Amniotic epithelial cell (primary cell): ENCODE measurements at regions not wholly inside any gene's neighbourhood (a gene's known extent, or its start where the extent isn't known, plus 50 kb on each side); places are given as distances from the start of the nearest gene placed in this dataset.
"Not testable (repeated sequence)": the region's sequence is repeated elsewhere in the genome, so short reads cannot be mapped to it uniquely, and the experiment has no call there.

Experiments
- DNase-seq: peaks from one replicate; pipeline ENCODE4 v3.0.0-alpha.2; 2010; ENCODE audit warnings: low read depth

- DNase-seq, result no peak
These were observed 307.1 kb upstream of the ZNF507 start for GRCh38 chr19:32038021-32038920.

- DNase-seq, result no peak
These were observed 306.4 kb upstream of the ZNF507 start for GRCh38 chr19:32038961-32039360.

- DNase-seq, result no peak
These were observed 306.0 kb upstream of the ZNF507 start for GRCh38 chr19:32039440-32039839.

- DNase-seq, result no peak
These were observed 305.2 kb upstream of the ZNF507 start for GRCh38 chr19:32040236-32040635.

- DNase-seq, result no peak
These were observed 303.6 kb upstream of the ZNF507 start for GRCh38 chr19:32041681-32042292.

- DNase-seq, result no peak
These were observed 297.6 kb upstream of the ZNF507 start for GRCh38 chr19:32047788-32048187.

- DNase-seq, result no peak
These were observed 292.0 kb upstream of the ZNF507 start for GRCh38 chr19:32053376-32053775.

GRCh38 chr19:32053861-32054260, 291.5 kb upstream of the ZNF507 start:
- no peak for DNase-seq

- DNase-seq, result no peak
These were observed 287.3 kb upstream of the ZNF507 start for GRCh38 chr19:32058131-32058530.

- DNase-seq, result no peak
These were observed 284.1 kb upstream of the ZNF507 start for GRCh38 chr19:32061315-32061714.

GRCh38 chr19:32063601-32064000, 281.8 kb upstream of the ZNF507 start:
- no peak for DNase-seq

- no peak for DNase-seq
These were observed 279.4 kb upstream of the ZNF507 start for GRCh38 chr19:32066056-32066455.

- DNase-seq, result no peak
These were observed 277.7 kb upstream of the ZNF507 start for GRCh38 chr19:32067685-32068084.

GRCh38 chr19:32068793-32069192, 276.6 kb upstream of the ZNF507 start:
- no peak for DNase-seq

- DNase-seq, result no peak
These were observed 275.3 kb upstream of the ZNF507 start for GRCh38 chr19:32070101-32070500.

GRCh38 chr19:32082028-32082427, 263.4 kb upstream of the ZNF507 start:
- no peak for DNase-seq

GRCh38 chr19:32084756-32085363, 260.6 kb upstream of the ZNF507 start:
- not testable (repeated sequence) for DNase-seq

- no peak for DNase-seq
These were observed 254.2 kb upstream of the ZNF507 start for GRCh38 chr19:32091241-32091640.

GRCh38 chr19:32097011-32097410, 248.4 kb upstream of the ZNF507 start:
- DNase-seq, result no peak

- DNase-seq, result no peak
These were observed 247.8 kb upstream of the ZNF507 start for GRCh38 chr19:32097620-32098019.

- DNase-seq, result no peak
These were observed 246.4 kb upstream of the ZNF507 start for GRCh38 chr19:32098968-32099367.

- DNase-seq, result no peak
These were observed 244.2 kb upstream of the ZNF507 start for GRCh38 chr19:32101206-32101605.

GRCh38 chr19:32103541-32103940, 241.9 kb upstream of the ZNF507 start:
- DNase-seq, result no peak
